IMR-90 (cell line): ENCODE measurements at regions not wholly inside any gene's neighbourhood (a gene's known extent, or its start where the extent isn't known, plus 50 kb on each side); places are given as distances from the start of the nearest gene placed in this dataset.

ENCODE experiments used
- ATAC-seq: fragments of 200-7000 bp; cut with Tn5 transposase; 2 replicates; pipeline ENCODE4 v1.9.1; 2020; ENCODE audit warnings: low read depth, mild to moderate bottlenecking, moderate library complexity
- BruUV-seq: library from RNA; stranded (reverse); fragments of 400-500 nt; replicated peaks from 2 replicates; lab custom pipeline; 2021; lab: Mats Ljungman, UMichigan
- CTCF ChIA-PET: fragments of 300-600 bp; formaldehyde crosslinking; extraction: SDS; loops from one replicate; lab custom pipeline; 2021; ENCODE audit warnings: antibody characterized with exemption; lab: Yijun Ruan, JAX
- POLR2A ChIA-PET: fragments of 300-600 bp; sonication (Branson Sonifier 250); formaldehyde crosslinking; loops from one replicate; lab custom pipeline; 2022; ENCODE audit warnings: antibody characterized with exemption; ENCODE audit not compliant: unreplicated experiment; lab: Charles Lee
- DNase-seq: peaks from one replicate; pipeline ENCODE4 v3.0.0; 2013
- H2AFZ ChIP-seq: replicated peaks from 2 replicates; pipeline ENCODE3; 2013; ENCODE audit warnings: low read length, mild to moderate bottlenecking; ENCODE audit not compliant: poor library complexity
- H2AK5ac ChIP-seq: 2 replicates; pipeline ENCODE4 v1.6.1; 2013; ENCODE audit warnings: low read depth, low read length, inconsistent platforms
- H2AK9ac ChIP-seq: replicated peaks from 2 replicates; pipeline ENCODE3; 2013; ENCODE audit warnings: mild to moderate bottlenecking, low read depth, low read length, moderate library complexity; ENCODE audit not compliant: poor library complexity
- H2BK120ac ChIP-seq: 2 replicates; pipeline ENCODE4 v1.6.1; 2013; ENCODE audit warnings: low read depth, low read length, inconsistent platforms
- H2BK15ac ChIP-seq: 3 replicates; pipeline ENCODE4 v1.6.1; 2013; ENCODE audit warnings: low read depth, low read length, inconsistent platforms
- H2BK20ac ChIP-seq: 2 replicates; pipeline ENCODE4 v1.6.1; 2013; ENCODE audit warnings: low read depth, mild to moderate bottlenecking, inconsistent platforms, low read length, moderate library complexity
- H2BK5ac ChIP-seq: 2 replicates; pipeline ENCODE4 v1.6.1; 2013; ENCODE audit warnings: mild to moderate bottlenecking, low read depth, low read length, inconsistent platforms; ENCODE audit not compliant: poor library complexity, severe bottlenecking
- H3K14ac ChIP-seq: replicated peaks from 2 replicates; pipeline ENCODE4 v1.6.1; 2013; ENCODE audit warnings: low read depth, low read length, inconsistent platforms
- H3K18ac ChIP-seq: 2 replicates; pipeline ENCODE4 v1.6.1; 2013; ENCODE audit warnings: low read depth, low read length, control low read depth
- H3K23ac ChIP-seq: 2 replicates; pipeline ENCODE4 v1.6.1; 2013; ENCODE audit warnings: low read depth, low read length, inconsistent platforms
- H3K27ac ChIP-seq: 2 replicates; pipeline ENCODE4 v1.5.1; 2013; ENCODE audit warnings: mild to moderate bottlenecking, control low read depth, low read length; ENCODE audit not compliant: insufficient read depth
- H3K27me3 ChIP-seq: 2 replicates; pipeline ENCODE4 v1.6.1; 2013; ENCODE audit warnings: low read length; ENCODE audit not compliant: control insufficient read depth, insufficient read depth
- H3K36me3 ChIP-seq: 2 replicates; pipeline ENCODE4 v1.6.1; 2013; ENCODE audit warnings: low read length, mixed read lengths; ENCODE audit not compliant: control insufficient read depth, insufficient read depth
- H3K4ac ChIP-seq: 2 replicates; pipeline ENCODE4 v1.6.1; 2013; ENCODE audit warnings: low read depth, low read length, inconsistent platforms
- H3K4me1 ChIP-seq: 2 replicates; pipeline ENCODE4 v1.6.1; 2013; ENCODE audit warnings: low read length, mixed read lengths; ENCODE audit not compliant: control insufficient read depth, insufficient read depth
- H3K4me2 ChIP-seq: 2 replicates; pipeline ENCODE4 v1.6.1; 2013; ENCODE audit warnings: low read depth, mild to moderate bottlenecking, control low read depth, low read length, moderate library complexity
- H3K4me3 ChIP-seq: 2 replicates; pipeline ENCODE4 v1.5.1; 2013; ENCODE audit warnings: low read depth, mild to moderate bottlenecking, control low read depth, low read length, moderate library complexity; ENCODE audit not compliant: insufficient read depth
- H3K56ac ChIP-seq: 2 replicates; pipeline ENCODE4 v1.6.1; 2013; ENCODE audit warnings: low read length, inconsistent platforms; ENCODE audit not compliant: insufficient read depth; ENCODE audit errors: extremely low read depth
- H3K79me1 ChIP-seq, 2 experiments: 2 replicates each; pipeline ENCODE4 v1.6.1; 2013; ENCODE audit warnings: low read length in 2 of 2, inconsistent platforms in 1 of 2, low read depth in 1 of 2
- H3K9ac ChIP-seq: 2 replicates; pipeline ENCODE4 v1.6.1; 2013; ENCODE audit warnings: low read depth, low read length, control low read depth
- H3K9me1 ChIP-seq: 2 replicates; pipeline ENCODE4 v1.6.1; 2013; ENCODE audit warnings: low read length, inconsistent platforms; ENCODE audit not compliant: insufficient read depth
- H3K9me3 ChIP-seq: 2 replicates; pipeline ENCODE4 v1.6.1; 2013; ENCODE audit warnings: low read length; ENCODE audit not compliant: control insufficient read depth, insufficient read depth
- H4K20me1 ChIP-seq: 2 replicates; pipeline ENCODE4 v1.6.1; 2013; ENCODE audit warnings: low read length, inconsistent platforms; ENCODE audit not compliant: insufficient read depth
- H4K5ac ChIP-seq: 2 replicates; pipeline ENCODE4 v1.6.1; 2013; ENCODE audit warnings: mild to moderate bottlenecking, low read depth, low read length, control low read depth
- H4K8ac ChIP-seq, 2 experiments: 2 replicates each; pipeline ENCODE4 v1.6.1; 2013; ENCODE audit warnings: low read depth in 2 of 2, low read length in 2 of 2, control low read depth in 1 of 2, inconsistent platforms in 1 of 2
- H4K91ac ChIP-seq: 2 replicates; pipeline ENCODE4 v1.6.1; 2013; ENCODE audit warnings: low read depth, low read length, inconsistent platforms; ENCODE audit not compliant: insufficient read depth
- BHLHE40 ChIP-seq: fragments of 150-350 bp; IDR thresholded peaks from 2 replicates; pipeline ENCODE4 v1.6.1; 2016; ENCODE audit warnings: mild to moderate bottlenecking, low read depth, low read length
- MAFK ChIP-seq: IDR thresholded peaks from 2 replicates; pipeline ENCODE4 v1.6.1; 2012; ENCODE audit warnings: low read depth, low read length, improper control_type of control experiment
- MXI1 ChIP-seq: IDR thresholded peaks from 2 replicates; pipeline ENCODE4 v1.6.1; 2012; ENCODE audit warnings: low read depth, mild to moderate bottlenecking, low read length, moderate library complexity, borderline replicate concordance
- POLR2A ChIP-seq: IDR thresholded peaks from 2 replicates; pipeline ENCODE4 v1.6.1; 2012; ENCODE audit warnings: mild to moderate bottlenecking, low read depth, low read length
- RFX5 ChIP-seq: IDR thresholded peaks from 2 replicates; pipeline ENCODE4 v1.8.0; 2012; ENCODE audit warnings: low read depth, mild to moderate bottlenecking, low read length, moderate library complexity
- SMC3 ChIP-seq: fragments of 150-350 bp; IDR thresholded peaks from 2 replicates; pipeline ENCODE4 v1.6.1; 2016; ENCODE audit warnings: low read depth, mild to moderate bottlenecking, antibody characterized with exemption, low read length, moderate library complexity
- WGBS, 2 experiments: methylation state at CpG; one replicate each; pipeline versions ENCODE4 v1.1.5 to v1.1.7; 2013; ENCODE audit warnings: missing lambda C conversion rate in 2 of 2; ENCODE audit not compliant: insufficient read length in 1 of 2; ENCODE audit errors: extremely low coverage in 2 of 2; 5-methylcytosine and 5-hydroxymethylcytosine counted together
- dilution Hi-C: fragments of 300-500 bp; cut with HindIII; formaldehyde crosslinking; loops from one replicate; pipeline ENCODE4 v1.14.3; 2018; ENCODE audit warnings: low sequenced_read_pairs; ENCODE audit not compliant: unreplicated experiment
- in situ Hi-C: fragments of 300-500 bp; cut with MboI; formaldehyde crosslinking; loops from 3 replicates; pipeline ENCODE4 v1.14.3; 2019; ENCODE audit warnings: low sequenced_read_pairs, inconsistent platforms, mixed read lengths
- intact Hi-C: fragments of 100-400 bp; cut with micrococcal nuclease; formaldehyde crosslinking; loops from 2 replicates; pipeline ENCODE4 v1.10.0; 2022
- TF ChIP-seq, protein P1 (sequence below): conservative IDR thresholded peaks from 2 replicates; pipeline ENCODE4 v1.5.1; 2012; ENCODE audit warnings: mild to moderate bottlenecking, low read depth, low read length, improper control_type of control experiment

- H3K79me1 ChIP-seq, result 0 out of 4 replicates have a peak, but pooled peaks cover 0 to 6% of the 10 kb centered on the region in 2 experiments
- WGBS, 2 experiments, result no CpG with 5 or more reads among the region's 1 CpG
- no peak overlapping the region; the same call in 1 of the 2 replicates for H3K18ac ChIP-seq
Measured at GRCh38 chr14:51460011-51460410, 191.7 kb upstream of the FRMD6 start.

More at GRCh38 chr14:51460011-51460410, 191.7 kb upstream of the FRMD6 start:
- H3K4me1 ChIP-seq, result peaks cover 8% of the 10 kb centered on the region
- dilution Hi-C loops, result no loop called here
- ATAC-seq (no peak), DNase-seq (peak; percentile 70)
- H3K23ac ChIP-seq, result no peak overlapping the region
- no peak overlapping the region for H2AK9ac ChIP-seq
- peaks cover 14% of the 10 kb centered on the region for H3K9me1 ChIP-seq
- no peaks in the 10 kb centered on the region for H4K20me1 ChIP-seq
- H3K27ac ChIP-seq, result no peak overlapping the region
- no peak overlapping the region; the same call in 1 of the 2 replicates for H4K5ac ChIP-seq
- H3K9ac ChIP-seq, result no peak overlapping the region
- peak overlapping the region; percentile 39; the same call in 1 of the 2 replicates for H2BK120ac ChIP-seq
- no peaks in the 10 kb centered on the region for H3K27me3 ChIP-seq
- no peak for TF ChIP-seq MAFK
- no peak for TF ChIP-seq POLR2A
- no peak for TF ChIP-seq RFX5
- TF ChIP-seq, protein P1, sequence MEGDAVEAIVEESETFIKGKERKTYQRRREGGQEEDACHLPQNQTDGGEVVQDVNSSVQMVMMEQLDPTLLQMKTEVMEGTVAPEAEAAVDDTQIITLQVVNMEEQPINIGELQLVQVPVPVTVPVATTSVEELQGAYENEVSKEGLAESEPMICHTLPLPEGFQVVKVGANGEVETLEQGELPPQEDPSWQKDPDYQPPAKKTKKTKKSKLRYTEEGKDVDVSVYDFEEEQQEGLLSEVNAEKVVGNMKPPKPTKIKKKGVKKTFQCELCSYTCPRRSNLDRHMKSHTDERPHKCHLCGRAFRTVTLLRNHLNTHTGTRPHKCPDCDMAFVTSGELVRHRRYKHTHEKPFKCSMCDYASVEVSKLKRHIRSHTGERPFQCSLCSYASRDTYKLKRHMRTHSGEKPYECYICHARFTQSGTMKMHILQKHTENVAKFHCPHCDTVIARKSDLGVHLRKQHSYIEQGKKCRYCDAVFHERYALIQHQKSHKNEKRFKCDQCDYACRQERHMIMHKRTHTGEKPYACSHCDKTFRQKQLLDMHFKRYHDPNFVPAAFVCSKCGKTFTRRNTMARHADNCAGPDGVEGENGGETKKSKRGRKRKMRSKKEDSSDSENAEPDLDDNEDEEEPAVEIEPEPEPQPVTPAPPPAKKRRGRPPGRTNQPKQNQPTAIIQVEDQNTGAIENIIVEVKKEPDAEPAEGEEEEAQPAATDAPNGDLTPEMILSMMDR, result 0 out of 2 replicates have a peak, but pooled peaks have one; percentile 12
- no peak for TF ChIP-seq SMC3
- TF ChIP-seq MXI1, result no peak
- TF ChIP-seq BHLHE40, result no peak
- CTCF ChIA-PET, result no interaction called here
- no peaks in the 10 kb centered on the region for H3K9me3 ChIP-seq
- BruUV-seq, result no TSS peak
- no peak overlapping the region for H2AK5ac ChIP-seq
- no peak overlapping the region for H3K4me2 ChIP-seq
- H2AFZ ChIP-seq, result no peak overlapping the region
- peak overlapping the region; percentile 1 for H2BK5ac ChIP-seq
- H2BK15ac ChIP-seq, result no peak overlapping the region
- H4K8ac ChIP-seq, result no peak overlapping the region
- intact Hi-C loops, result no loop called here
- H4K91ac ChIP-seq, result no peak overlapping the region
- H3K4me3 ChIP-seq, result no peak overlapping the region
- H3K14ac ChIP-seq, result no peak overlapping the region
- peak overlapping the region; percentile 61; the same call in 1 of the 2 replicates for H2BK20ac ChIP-seq
- no peaks in the 10 kb centered on the region for H3K36me3 ChIP-seq
- POLR2A ChIA-PET, result interaction anchor here (0.7 kb wide), 1 partner anchor 193 kb away, joined by 4 read pairs; no protein-coding TSS in a partner anchor
- in situ Hi-C loops, result no loop called here
- H3K56ac ChIP-seq, result no peak overlapping the region
- no peak overlapping the region for H3K4ac ChIP-seq
